Osteoblast (primary cell): ENCODE measurements at regions not wholly inside any gene's neighbourhood (a gene's known extent, or its start where the extent isn't known, plus 50 kb on each side); places are given as distances from the start of the nearest gene placed in this dataset.
"Not testable (repeated sequence)": the region's sequence is repeated elsewhere in the genome, so short reads cannot be mapped to it uniquely, and the experiment has no call there.

Experiments
- DNase-seq: peaks from one replicate; pipeline ENCODE4 v3.0.0; 2011; ENCODE audit warnings: low spot score, mixed read lengths; ENCODE audit not compliant: insufficient read length; ENCODE audit errors: missing footprints
- H2AFZ ChIP-seq: 2 replicates; pipeline ENCODE4 v1.6.0; 2011; ENCODE audit warnings: mild to moderate bottlenecking, low read length
- H3K27ac ChIP-seq: 2 replicates; pipeline ENCODE4 v1.5.1; 2011; ENCODE audit warnings: mild to moderate bottlenecking, low read depth, low read length, moderate library complexity
- H3K27me3 ChIP-seq: 2 replicates; pipeline ENCODE4 v1.6.0; 2012; ENCODE audit warnings: mild to moderate bottlenecking, control low read depth, inconsistent platforms, low read length, moderate library complexity; ENCODE audit not compliant: insufficient read depth
- H3K36me3 ChIP-seq: 2 replicates; pipeline ENCODE4 v1.5.1; 2011; ENCODE audit warnings: mild to moderate bottlenecking, low read length, control low read depth, moderate library complexity; ENCODE audit not compliant: insufficient read depth
- H3K4me1 ChIP-seq: 2 replicates; pipeline ENCODE4 v1.5.1; 2011; ENCODE audit warnings: mild to moderate bottlenecking, low read length, control low read depth, moderate library complexity; ENCODE audit not compliant: insufficient read depth
- H3K4me2 ChIP-seq: 2 replicates; pipeline ENCODE4 v1.6.0; 2011; ENCODE audit warnings: mild to moderate bottlenecking, low read length; ENCODE audit not compliant: insufficient read depth
- H3K4me3 ChIP-seq: fragments of 200-600 bp; sonication (generic); 3 replicates; pipeline ENCODE4 v1.5.1; 2012; ENCODE audit warnings: mild to moderate bottlenecking, low read length, inconsistent platforms; ENCODE audit not compliant: insufficient read depth
- H3K79me2 ChIP-seq: 2 replicates; pipeline ENCODE4 v1.6.0; 2012; ENCODE audit warnings: mild to moderate bottlenecking, low read length, control low read depth, inconsistent platforms; ENCODE audit not compliant: insufficient read depth
- H3K9me3 ChIP-seq: 2 replicates; pipeline ENCODE4 v1.5.1; 2011; ENCODE audit warnings: low read depth, low read length, control low read depth
- H4K20me1 ChIP-seq: 2 replicates; pipeline ENCODE4 v1.6.0; 2012; ENCODE audit warnings: mild to moderate bottlenecking, low read length, control low read depth; ENCODE audit not compliant: insufficient read depth
- TF ChIP-seq, protein P1 (sequence below): IDR thresholded peaks from 2 replicates; pipeline ENCODE4 v1.5.1; 2011; ENCODE audit warnings: mild to moderate bottlenecking, low read depth, low read length, moderate library complexity; ENCODE audit errors: extremely low read depth

DNA sequence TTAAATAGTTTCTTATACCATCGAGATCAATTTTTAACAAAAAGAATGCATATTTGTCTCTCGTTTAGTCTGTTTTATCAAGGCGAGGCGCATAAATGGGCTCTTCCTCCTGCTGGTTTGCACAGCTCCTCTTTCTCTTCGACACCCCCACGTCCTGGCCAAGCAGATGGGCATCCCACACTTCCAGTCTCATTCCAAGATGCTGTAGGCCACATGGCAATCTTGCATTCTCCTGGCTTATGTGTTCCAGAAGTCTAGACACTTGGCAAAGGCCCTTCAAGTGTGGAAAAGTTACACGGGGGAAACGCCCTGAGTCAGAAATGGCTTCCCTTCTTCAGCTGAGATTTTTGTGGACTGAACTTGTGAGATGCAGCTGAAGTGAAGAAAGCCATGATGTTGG, 447.1 kb downstream of the QKI start:
- no peak for DNase-seq
- TF ChIP-seq, protein P1, sequence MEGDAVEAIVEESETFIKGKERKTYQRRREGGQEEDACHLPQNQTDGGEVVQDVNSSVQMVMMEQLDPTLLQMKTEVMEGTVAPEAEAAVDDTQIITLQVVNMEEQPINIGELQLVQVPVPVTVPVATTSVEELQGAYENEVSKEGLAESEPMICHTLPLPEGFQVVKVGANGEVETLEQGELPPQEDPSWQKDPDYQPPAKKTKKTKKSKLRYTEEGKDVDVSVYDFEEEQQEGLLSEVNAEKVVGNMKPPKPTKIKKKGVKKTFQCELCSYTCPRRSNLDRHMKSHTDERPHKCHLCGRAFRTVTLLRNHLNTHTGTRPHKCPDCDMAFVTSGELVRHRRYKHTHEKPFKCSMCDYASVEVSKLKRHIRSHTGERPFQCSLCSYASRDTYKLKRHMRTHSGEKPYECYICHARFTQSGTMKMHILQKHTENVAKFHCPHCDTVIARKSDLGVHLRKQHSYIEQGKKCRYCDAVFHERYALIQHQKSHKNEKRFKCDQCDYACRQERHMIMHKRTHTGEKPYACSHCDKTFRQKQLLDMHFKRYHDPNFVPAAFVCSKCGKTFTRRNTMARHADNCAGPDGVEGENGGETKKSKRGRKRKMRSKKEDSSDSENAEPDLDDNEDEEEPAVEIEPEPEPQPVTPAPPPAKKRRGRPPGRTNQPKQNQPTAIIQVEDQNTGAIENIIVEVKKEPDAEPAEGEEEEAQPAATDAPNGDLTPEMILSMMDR: no peak
- H2AFZ ChIP-seq: no peak overlapping the region
- H3K4me2 ChIP-seq: no peak overlapping the region
- no peaks in the 10 kb centered on the region for H3K27me3 ChIP-seq
- H3K79me2 ChIP-seq: no peaks in the 10 kb centered on the region
- no peaks in the 10 kb centered on the region for H3K36me3 ChIP-seq
- H4K20me1 ChIP-seq: no peaks in the 10 kb centered on the region
- no peaks in the 10 kb centered on the region for H3K4me1 ChIP-seq
- no peak overlapping the region for H3K4me3 ChIP-seq
- no peaks in the 10 kb centered on the region for H3K9me3 ChIP-seq
- no peak overlapping the region for H3K27ac ChIP-seq

DNA sequence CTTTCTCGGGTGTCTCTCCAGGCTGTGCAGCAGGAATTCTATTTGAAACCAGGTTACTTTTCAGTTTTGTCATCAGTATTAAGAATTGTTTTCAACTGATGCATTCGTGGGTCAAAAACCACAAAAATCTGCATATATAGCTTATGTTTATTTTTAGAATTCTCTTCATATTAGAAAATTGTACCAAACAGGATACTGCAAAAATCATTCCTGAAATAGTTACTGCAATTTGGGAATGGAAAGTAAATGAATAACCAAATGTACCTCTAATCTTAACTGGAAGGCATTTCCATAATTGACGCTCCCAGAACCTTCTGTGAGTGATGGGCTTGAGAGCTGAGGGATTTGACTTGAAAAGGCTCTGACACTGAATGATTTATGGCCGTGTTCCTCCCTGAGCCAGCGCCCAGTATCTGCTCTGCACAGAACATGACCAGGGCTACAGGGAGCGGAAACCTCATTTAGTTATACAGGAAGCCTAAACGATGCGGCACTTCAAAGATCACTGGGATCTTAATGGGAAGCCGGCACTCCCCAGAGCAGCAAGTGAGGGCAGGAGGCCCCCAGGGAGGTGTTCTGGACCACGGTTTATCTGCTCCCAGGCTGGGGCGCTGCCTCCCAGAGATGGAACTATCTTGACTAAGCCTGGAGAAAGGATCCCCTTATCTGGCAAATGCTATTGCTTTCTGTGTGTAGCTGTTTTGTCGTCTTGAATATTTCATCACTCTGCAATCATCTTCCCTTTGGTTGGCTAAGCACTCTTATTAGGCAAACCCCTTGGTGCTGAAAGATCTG, 446.0 kb downstream of the QKI start:
- Histone ChIP-seq H3K9me3 (peaks cover under 1% of the 10 kb centered on the region), H3K27me3 (no peaks in the 10 kb centered on the region), H3K4me1 (no peaks in the 10 kb centered on the region), H2AFZ (peak overlapping the region; percentile 38), H3K4me2 (no peak overlapping the region), H4K20me1 (no peaks in the 10 kb centered on the region), H3K4me3 (no peak overlapping the region), H3K36me3 (no peaks in the 10 kb centered on the region), H3K27ac (no peak overlapping the region), H3K79me2 (no peaks in the 10 kb centered on the region)
- TF ChIP-seq, protein P1: no peak
- no peak for DNase-seq

DNA sequence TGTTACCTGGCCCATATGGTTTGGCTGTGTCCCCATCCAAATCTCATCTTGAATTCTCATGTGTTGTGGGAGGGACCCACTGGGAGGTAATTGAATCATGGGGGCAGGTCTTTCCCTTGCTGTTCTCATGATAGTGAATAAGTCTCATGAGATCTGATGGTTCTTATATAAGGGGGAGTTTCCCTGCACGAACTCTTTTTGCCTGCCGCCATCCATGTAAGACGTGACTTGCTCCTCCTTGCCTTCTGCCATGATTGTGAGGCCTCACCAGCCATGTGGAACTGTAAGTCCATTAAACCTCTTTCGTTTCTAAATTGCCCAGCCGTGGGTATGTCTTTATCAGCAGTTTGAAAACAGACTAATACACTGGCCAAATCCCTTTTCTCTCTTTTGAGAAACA, 444.4 kb downstream of the QKI start:
- H3K27me3 ChIP-seq, DNase-seq: not testable (repeated sequence)

DNA sequence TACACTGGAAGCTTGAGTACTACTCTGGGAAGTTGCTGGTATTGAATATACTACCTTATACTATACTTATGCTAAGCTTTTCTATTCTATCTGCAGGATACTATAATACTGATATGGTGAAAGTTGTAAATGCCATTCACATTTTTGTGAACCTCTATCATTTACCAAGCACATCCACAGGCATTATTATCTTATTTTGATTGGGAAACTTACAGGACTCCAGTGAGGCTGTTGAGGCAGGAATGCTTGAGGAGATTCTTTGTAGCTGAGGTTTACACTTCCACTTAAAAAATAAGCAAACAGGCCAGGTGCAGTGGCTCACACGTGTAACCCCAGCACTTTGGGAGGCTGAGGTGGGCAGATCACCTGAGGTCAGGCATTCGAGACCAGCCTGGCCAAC, 442.9 kb downstream of the QKI start:
- no peaks in the 10 kb centered on the region for H3K27me3 ChIP-seq
- H4K20me1 ChIP-seq: no peaks in the 10 kb centered on the region
- H3K79me2 ChIP-seq: no peaks in the 10 kb centered on the region
- H3K4me2 ChIP-seq: no peak overlapping the region
- H2AFZ ChIP-seq: no peak overlapping the region
- TF ChIP-seq, protein P1: no peak
- H3K27ac ChIP-seq: no peak overlapping the region
- peaks cover 2% of the 10 kb centered on the region for H3K9me3 ChIP-seq
- no peaks in the 10 kb centered on the region for H3K4me1 ChIP-seq
- H3K4me3 ChIP-seq: no peak overlapping the region
- no peaks in the 10 kb centered on the region for H3K36me3 ChIP-seq
- DNase-seq: no peak

More for the DNA sequence above, 444.4 kb downstream of the QKI start:
- H3K27ac ChIP-seq, H3K79me2 ChIP-seq, H3K4me2 ChIP-seq, H4K20me1 ChIP-seq, H2AFZ ChIP-seq, H3K4me1 ChIP-seq, H3K36me3 ChIP-seq, H3K4me3 ChIP-seq, H3K9me3 ChIP-seq: not testable (repeated sequence)
